H9 (cell line): ENCODE measurements at regions not wholly inside any gene's neighbourhood (a gene's known extent, or its start where the extent isn't known, plus 50 kb on each side); places are given as distances from the start of the nearest gene placed in this dataset.

Experiments used
- DNase-seq: peaks from one replicate; pipeline ENCODE4 v3.0.0-alpha.2; 2017
- H2AFZ ChIP-seq: one replicate; pipeline ENCODE4 v1.6.1; 2013; ENCODE audit warnings: mild to moderate bottlenecking, low read length, control low read depth, moderate library complexity
- H2AK5ac ChIP-seq: 2 replicates; pipeline ENCODE4 v1.6.1; 2013; ENCODE audit warnings: low read length, control low read depth, mixed read lengths; ENCODE audit not compliant: insufficient read length
- H2BK120ac ChIP-seq: one replicate; pipeline ENCODE4 v1.6.1; 2013; ENCODE audit warnings: low read depth, mild to moderate bottlenecking, low read length, control low read depth, inconsistent platforms; ENCODE audit not compliant: poor library complexity, severe bottlenecking
- H2BK12ac ChIP-seq: 2 replicates; pipeline ENCODE4 v1.6.1; 2013; ENCODE audit warnings: low read length, control low read depth, mixed read lengths, low read depth; ENCODE audit not compliant: insufficient read length
- H2BK15ac ChIP-seq: 2 replicates; pipeline ENCODE4 v1.6.1; 2013; ENCODE audit warnings: low read depth, low read length, control low read depth
- H2BK20ac ChIP-seq: one replicate; pipeline ENCODE4 v1.6.1; 2013; ENCODE audit warnings: low read depth, mild to moderate bottlenecking, low read length, control low read depth, inconsistent platforms; ENCODE audit not compliant: poor library complexity, severe bottlenecking
- H2BK5ac ChIP-seq: 2 replicates; pipeline ENCODE4 v1.6.1; 2013; ENCODE audit warnings: low read length, control low read depth, mixed read lengths; ENCODE audit not compliant: insufficient read length
- H3K14ac ChIP-seq: 2 replicates; pipeline ENCODE4 v1.6.1; 2013; ENCODE audit warnings: low read length, control low read depth; ENCODE audit not compliant: insufficient read depth
- H3K18ac ChIP-seq: 2 replicates; pipeline ENCODE4 v1.6.1; 2013; ENCODE audit warnings: low read depth, mild to moderate bottlenecking, mixed read lengths, low read length, control low read depth; ENCODE audit not compliant: insufficient read length
- H3K23ac ChIP-seq: 2 replicates; pipeline ENCODE4 v1.6.1; 2013; ENCODE audit warnings: low read length, control low read depth, mixed read lengths, low read depth; ENCODE audit not compliant: insufficient read length
- H3K23me2 ChIP-seq: 2 replicates; pipeline ENCODE4 v1.6.1; 2013; ENCODE audit warnings: low read depth, mild to moderate bottlenecking, mixed read lengths, low read length, control low read depth; ENCODE audit not compliant: insufficient read length, poor library complexity, severe bottlenecking
- H3K27ac ChIP-seq: 2 replicates; pipeline ENCODE4 v1.5.1; 2013; ENCODE audit warnings: low read length, control low read depth, mixed read lengths, low read depth; ENCODE audit not compliant: insufficient read length
- H3K27me3 ChIP-seq: 2 replicates; pipeline ENCODE4 v1.6.1; 2013; ENCODE audit warnings: low read length, control low read depth, inconsistent platforms; ENCODE audit not compliant: insufficient read depth
- H3K4ac ChIP-seq: 2 replicates; pipeline ENCODE4 v1.6.1; 2013; ENCODE audit warnings: low read depth, mild to moderate bottlenecking, control low read depth, inconsistent platforms, low read length, moderate library complexity
- H3K4me1 ChIP-seq: 2 replicates; pipeline ENCODE4 v1.6.1; 2013; ENCODE audit warnings: low read length, control low read depth, inconsistent platforms; ENCODE audit not compliant: insufficient read depth
- H3K4me2 ChIP-seq: 2 replicates; pipeline ENCODE4 v1.6.1; 2013; ENCODE audit warnings: low read length, control low read depth, mixed read lengths; ENCODE audit not compliant: insufficient read length, insufficient read depth
- H3K56ac ChIP-seq: 2 replicates; pipeline ENCODE4 v1.6.1; 2013; ENCODE audit warnings: low read depth, mild to moderate bottlenecking, mixed read lengths, low read length, control low read depth; ENCODE audit not compliant: insufficient read length
- H3K79me1 ChIP-seq: 2 replicates; pipeline ENCODE4 v1.6.1; 2013; ENCODE audit warnings: low read depth, mild to moderate bottlenecking, moderate library complexity, low read length, control low read depth, inconsistent platforms; ENCODE audit not compliant: insufficient read depth, poor library complexity, severe bottlenecking
- H3K79me2 ChIP-seq: 2 replicates; pipeline ENCODE4 v1.6.1; 2013; ENCODE audit warnings: low read length, control low read depth, inconsistent platforms; ENCODE audit not compliant: insufficient read depth
- H3K9ac ChIP-seq: 2 replicates; pipeline ENCODE4 v1.6.1; 2013; ENCODE audit warnings: low read length, control low read depth, mixed read lengths; ENCODE audit not compliant: insufficient read length; ENCODE audit errors: extremely low read depth
- H3K9me3 ChIP-seq: one replicate; pipeline ENCODE4 v1.6.1; 2013; ENCODE audit warnings: low read depth, low read length, inconsistent platforms; ENCODE audit not compliant: control insufficient read depth
- H3T11ph ChIP-seq: one replicate; pipeline ENCODE4 v1.6.1; 2013; ENCODE audit warnings: mild to moderate bottlenecking, low read length, control low read depth, inconsistent platforms
- H4K20me1 ChIP-seq: one replicate; pipeline ENCODE4 v1.6.1; 2013; ENCODE audit not compliant: control insufficient read depth, insufficient read length, insufficient read depth
- H4K5ac ChIP-seq: 2 replicates; pipeline ENCODE4 v1.6.1; 2013; ENCODE audit warnings: low read depth, mild to moderate bottlenecking, mixed read lengths, low read length, control low read depth; ENCODE audit not compliant: insufficient read length
- H4K8ac ChIP-seq: replicated peaks from 2 replicates; pipeline ENCODE4 v1.6.1; 2013; ENCODE audit warnings: low read length, control low read depth, mixed read lengths, low read depth; ENCODE audit not compliant: insufficient read length
- H4K91ac ChIP-seq: 2 replicates; pipeline ENCODE4 v1.6.1; 2013; ENCODE audit warnings: low read depth, mild to moderate bottlenecking, moderate library complexity, mixed read lengths, low read length, control low read depth; ENCODE audit not compliant: insufficient read length
- H3K27ac Mint-ChIP-seq, 3 experiments: 2 replicates in 2 of 3; 3 replicates in 1 of 3; pipeline ENCODE4 v1.8.0; 2020 to 2021; ENCODE audit warnings: mixed read lengths in 3 of 3, mild to moderate bottlenecking in 1 of 3, moderate library complexity in 1 of 3
- H3K27me3 Mint-ChIP-seq: 2 replicates; pipeline ENCODE4 v1.8.0; 2021; ENCODE audit warnings: low read depth, mild to moderate bottlenecking, moderate library complexity, mixed read lengths
- H3K36me3 Mint-ChIP-seq, 3 experiments: 2 replicates in 2 of 3; 3 replicates in 1 of 3; pipeline ENCODE4 v1.8.0; 2020 to 2021; ENCODE audit warnings: low read depth in 3 of 3, mixed read lengths in 3 of 3; ENCODE audit not compliant: insufficient read depth in 1 of 3
- H3K4me1 Mint-ChIP-seq, 2 experiments: 2 replicates each; pipeline ENCODE4 v1.8.0; 2020; ENCODE audit warnings: mixed read lengths in 2 of 2
- H3K4me3 Mint-ChIP-seq, 2 experiments: 2 replicates in 1 of 2; 3 replicates in 1 of 2; pipeline ENCODE4 v1.8.0; 2020 to 2021; ENCODE audit warnings: mild to moderate bottlenecking in 2 of 2, mixed read lengths in 2 of 2, moderate library complexity in 1 of 2
- H3K9me3 Mint-ChIP-seq, 2 experiments: 2 replicates in 1 of 2; 3 replicates in 1 of 2; pipeline ENCODE4 v1.8.0; 2020; ENCODE audit warnings: mild to moderate bottlenecking in 2 of 2, mixed read lengths in 2 of 2, moderate library complexity in 1 of 2
- CTCF ChIP-seq: fragments of 200-600 bp; sonication (generic); conservative IDR thresholded peaks from 3 replicates; pipeline ENCODE4 v1.8.0; 2021; ENCODE audit warnings: antibody characterized with exemption, mild to moderate bottlenecking
- whole genome bisulfite sequencing: extraction: QIAGEN DNeasy Blood & Tissue Kit; methylation state at CpG from one replicate; pipeline ENCODE4 v1.1.7; 2013; ENCODE audit warnings: missing lambda C conversion rate, low lambda C conversion rate, mixed read lengths; ENCODE audit not compliant: insufficient read length; ENCODE audit errors: extremely low coverage; 5-methylcytosine and 5-hydroxymethylcytosine counted together

GRCh38 chr16:51242296-51242994, 91.4 kb upstream of the SALL1 start:
- H3K79me1 ChIP-seq, result no peaks in the 10 kb centered on the region
- H2BK120ac ChIP-seq, result no peak overlapping the region
- no peak overlapping the region for H2BK15ac ChIP-seq
- no peak overlapping the region for H4K91ac ChIP-seq
- H3K9ac ChIP-seq, result no peak overlapping the region
- H4K20me1 ChIP-seq, result no peaks in the 10 kb centered on the region
- peaks cover 32 to 35% of the 10 kb centered on the region in 2 experiments for H3K4me1 Mint-ChIP-seq
- no peak overlapping the region for H3K23ac ChIP-seq
- no peak overlapping the region for H4K5ac ChIP-seq
- no peak overlapping the region for H3K4ac ChIP-seq
- H3K14ac ChIP-seq, result no peak overlapping the region
- peaks cover 6 to 16% (median 9%) of the 10 kb centered on the region in 3 experiments; a peak in 5 of 7 replicates for H3K36me3 Mint-ChIP-seq
- H3K56ac ChIP-seq, result no peak overlapping the region
- peaks cover 10 to 14% of the 10 kb centered on the region in 2 experiments for H3K9me3 Mint-ChIP-seq
- H3K18ac ChIP-seq, result no peak overlapping the region
- H3K27ac ChIP-seq, result no peak overlapping the region
- no peak overlapping the region for H2BK12ac ChIP-seq
- no peaks in the 10 kb centered on the region for H3K79me2 ChIP-seq
- no peak for DNase-seq
- WGBS, result no CpG with 5 or more reads among the region's 3 CpGs
- H3K27ac Mint-ChIP-seq, result no peak overlapping the region
- H3K4me2 ChIP-seq, result no peak overlapping the region
- H3T11ph ChIP-seq, result no peak overlapping the region
- H3K23me2 ChIP-seq, result no peaks in the 10 kb centered on the region
- H2BK20ac ChIP-seq, result no peak overlapping the region
- H2AK5ac ChIP-seq, result no peak overlapping the region
- no peaks in the 10 kb centered on the region for H3K27me3 ChIP-seq
- no peak for TF ChIP-seq CTCF
- no peaks in the 10 kb centered on the region for H3K9me3 ChIP-seq
- H3K4me3 Mint-ChIP-seq, result no peak overlapping the region
- no peak overlapping the region for H2AFZ ChIP-seq
- peaks cover 20% of the 10 kb centered on the region for H3K27me3 Mint-ChIP-seq
- H2BK5ac ChIP-seq, result no peak overlapping the region
- H4K8ac ChIP-seq, result no peak overlapping the region
- no peaks in the 10 kb centered on the region for H3K4me1 ChIP-seq
